ENCODE measurements at regions not wholly inside any gene's neighbourhood (a gene's known extent, or its start where the extent isn't known, plus 50 kb on each side); places are given as distances from the start of the nearest gene placed in this dataset.

DNA sequence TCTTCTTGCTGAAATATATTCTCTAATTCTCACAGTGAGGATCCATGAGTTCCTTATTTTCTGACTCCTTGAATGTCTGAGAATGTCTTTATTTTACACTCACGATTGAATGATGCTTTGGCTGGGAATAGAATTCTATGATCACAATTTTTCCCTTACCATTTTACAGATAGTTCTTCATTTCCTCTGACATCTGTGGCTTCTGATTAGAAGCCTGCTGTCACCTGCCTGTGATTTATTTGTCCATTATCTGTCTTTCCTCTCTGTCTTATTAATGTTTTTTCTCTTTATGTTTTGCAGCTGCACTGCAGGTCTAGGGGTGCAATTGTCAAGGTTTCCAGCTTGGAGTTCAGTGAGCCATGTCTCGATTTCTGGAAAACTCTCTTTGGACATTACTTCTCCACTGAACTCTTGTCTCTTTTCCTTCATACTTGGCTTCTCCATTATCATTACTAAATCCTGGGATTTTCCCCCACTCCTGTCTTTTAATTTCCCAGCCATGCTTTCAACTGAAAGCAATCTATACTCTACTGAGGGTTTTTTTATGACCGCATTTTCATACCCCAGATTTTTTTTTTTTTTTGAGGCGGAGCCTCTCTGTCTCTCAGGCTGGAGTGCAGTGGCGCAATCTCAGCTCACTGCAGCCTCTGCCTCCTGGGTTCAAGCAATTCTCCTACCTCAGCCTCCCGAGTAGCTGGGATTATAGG lies 85.8 kb upstream of the PRNP start:
- no peak for DNase-seq (ENCODE audit: low read depth)

DNA sequence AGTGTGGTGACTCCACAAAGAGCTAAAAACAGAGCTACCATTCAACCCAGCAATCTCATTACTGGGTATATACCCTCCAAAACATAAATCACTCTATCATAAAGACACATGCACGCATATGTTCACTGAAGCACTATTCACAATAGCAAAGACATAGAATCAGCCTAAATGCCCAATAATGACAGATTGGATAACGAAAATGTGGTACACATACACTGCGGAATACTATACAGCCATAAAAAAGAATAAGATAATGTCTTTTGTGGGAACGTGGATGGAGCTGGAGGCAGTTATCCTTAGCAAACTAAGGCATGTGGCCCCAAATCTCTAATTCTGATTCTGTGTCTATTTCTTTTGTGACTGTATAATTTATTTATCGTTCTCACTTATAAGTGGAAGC lies 89.0 kb upstream of the PRNP start:
- DNase-seq (ENCODE audit: low read depth): no peak

DNA sequence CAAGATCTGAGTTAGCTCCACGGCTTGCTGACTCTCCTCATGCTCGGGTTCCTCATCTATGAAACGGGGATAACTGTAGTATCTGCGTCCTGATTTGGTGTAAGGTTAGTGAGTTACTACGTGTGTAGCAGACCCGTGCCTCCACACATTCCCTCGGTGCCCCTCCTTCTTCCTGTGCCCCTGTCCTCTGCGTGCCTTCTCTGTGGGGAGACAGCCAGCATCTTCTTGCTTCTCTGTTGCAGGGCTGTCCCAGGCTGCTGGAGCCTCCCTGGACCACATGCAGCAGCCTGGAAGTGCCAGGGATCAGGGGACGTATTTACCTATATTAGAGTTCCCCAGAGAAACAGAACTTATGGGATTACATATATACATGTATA lies 93.1 kb upstream of the PRNP start:
- DNase-seq (ENCODE audit: low read depth): no peak

DNA sequence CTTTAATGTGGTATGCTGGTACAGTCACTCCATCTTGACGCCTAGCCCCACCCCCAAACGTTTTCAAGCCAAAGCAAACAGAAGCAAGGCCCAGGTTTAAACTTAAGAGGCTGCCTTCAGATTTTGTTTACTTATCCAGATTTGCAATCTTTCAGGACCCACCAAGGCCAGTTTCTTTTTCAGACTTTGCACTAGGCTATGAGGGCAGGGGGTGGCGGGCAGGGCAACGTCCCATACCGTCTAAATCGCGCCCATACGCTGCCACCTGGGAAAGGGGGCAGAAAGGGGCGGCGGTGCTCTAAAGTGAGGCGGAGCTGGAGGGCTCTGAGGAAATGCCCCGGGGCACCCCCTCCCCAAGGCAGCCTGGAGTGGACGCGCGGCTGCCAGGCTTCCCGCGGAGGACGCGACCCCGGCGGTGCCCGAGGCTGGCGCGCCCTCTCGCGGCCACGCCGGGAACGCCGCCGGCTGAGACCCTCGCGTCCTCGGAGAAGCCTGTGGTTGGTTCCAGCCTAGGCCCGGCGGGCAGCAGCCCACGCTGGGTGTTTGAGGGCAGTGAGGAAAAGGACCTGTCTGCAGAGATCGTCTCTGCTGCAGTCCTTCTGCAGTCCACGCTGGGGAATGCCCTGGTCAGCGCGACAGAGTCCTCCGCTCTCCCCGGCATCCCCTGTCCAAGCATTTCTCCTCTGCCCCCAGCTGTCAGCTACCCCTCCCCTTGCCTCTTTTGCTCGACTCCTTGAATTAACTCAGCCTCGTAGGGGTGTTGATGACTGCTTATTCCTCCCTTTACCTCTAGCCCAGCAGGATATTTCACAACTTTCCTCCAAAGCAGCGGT lies 93.7 kb upstream of the PRNP start:
- DNase-seq (ENCODE audit: low read depth): no peak

DNA sequence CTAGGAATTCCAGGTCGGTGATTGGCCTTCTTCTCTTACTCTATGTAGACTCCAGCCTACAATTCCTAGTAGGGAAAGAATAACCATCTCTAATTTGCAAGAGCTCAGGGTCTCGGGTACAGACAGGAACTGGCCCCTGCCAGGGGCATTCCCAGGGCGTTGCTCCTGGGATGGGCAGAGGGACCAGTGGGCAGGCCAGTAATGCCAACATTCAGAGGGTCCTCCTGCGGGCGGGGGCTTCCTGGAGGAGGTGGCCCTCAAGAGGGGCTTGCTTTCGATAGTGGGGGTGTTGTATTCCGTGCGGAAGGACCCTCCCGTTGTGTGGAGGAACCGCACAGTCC lies 94.3 kb upstream of the PRNP start:
- no peak for DNase-seq (ENCODE audit: low read depth)

DNA sequence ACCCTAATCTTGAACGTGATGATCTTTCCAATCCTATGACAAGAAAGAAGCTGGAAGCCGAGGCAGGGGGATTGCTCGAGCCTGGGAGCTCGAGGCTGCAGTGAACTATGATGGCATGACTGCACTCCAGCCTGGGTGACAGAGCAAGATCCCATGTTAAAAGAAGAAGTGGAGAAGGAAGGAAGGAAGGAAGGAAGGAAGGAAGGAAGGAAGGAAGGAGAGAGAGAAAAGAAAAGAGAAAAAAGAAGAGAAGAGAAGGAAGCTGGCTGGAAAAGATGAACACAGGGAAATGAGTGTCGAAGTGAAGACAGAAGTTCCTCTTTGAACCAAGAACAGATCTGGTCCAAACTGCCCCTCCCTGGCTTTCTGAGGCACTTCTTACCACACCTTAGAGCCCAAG lies 100.5 kb upstream of the PRNP start:
- no peak for DNase-seq (ENCODE audit: low read depth)

DNA sequence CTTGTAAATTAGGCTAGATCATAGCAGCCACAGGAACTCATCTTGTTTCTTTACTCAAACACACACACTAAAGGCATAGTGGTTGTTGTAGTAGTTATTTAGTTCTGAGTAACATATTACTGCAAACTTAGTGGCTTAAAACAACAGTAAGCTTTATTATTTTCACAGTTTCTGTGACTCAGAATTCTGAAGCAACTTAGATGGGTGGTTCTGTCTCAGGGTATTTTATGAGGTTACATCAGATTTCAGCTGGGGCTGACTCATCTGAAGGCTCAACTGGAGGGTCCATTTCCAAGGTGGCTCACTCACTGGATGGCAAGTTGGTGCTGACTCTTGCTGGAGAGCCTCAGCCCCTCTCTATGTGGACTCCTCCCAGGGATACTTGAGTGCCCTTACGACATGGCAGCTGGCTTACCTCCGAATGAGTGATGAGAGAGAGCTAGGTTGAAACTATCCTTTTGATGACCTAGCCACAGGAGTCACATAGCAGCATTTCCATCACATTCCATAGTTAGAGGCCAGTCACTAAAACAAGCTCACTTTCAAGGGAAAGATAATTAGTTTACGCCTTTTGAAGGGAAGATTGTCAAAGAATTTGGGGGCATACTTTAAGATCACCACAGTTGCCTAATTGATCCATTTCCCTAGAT lies 101.0 kb upstream of the PRNP start:
- peak; percentile 19 for DNase-seq (ENCODE audit: low read depth)

DNA sequence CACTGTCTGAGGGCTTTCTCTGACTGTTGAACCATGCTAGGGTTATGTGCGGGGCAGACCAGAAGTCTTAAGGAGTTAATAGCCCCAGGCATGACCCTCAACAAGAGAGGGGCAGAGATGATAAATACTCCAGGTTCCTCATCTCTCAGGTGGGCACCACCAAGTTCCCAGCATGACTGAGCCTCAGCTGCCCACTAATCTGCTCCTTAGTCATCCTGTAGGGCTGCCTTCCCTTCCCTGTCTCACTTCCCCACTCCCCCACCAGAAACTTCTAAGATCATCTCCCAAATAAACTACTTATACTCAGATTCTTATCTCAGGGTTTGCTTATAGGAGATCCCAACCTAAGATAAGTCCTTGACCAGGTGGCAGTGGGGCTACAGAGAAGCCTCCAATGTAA lies 101.7 kb upstream of the PRNP start:
- no peak for DNase-seq (ENCODE audit: low read depth)

DNA sequence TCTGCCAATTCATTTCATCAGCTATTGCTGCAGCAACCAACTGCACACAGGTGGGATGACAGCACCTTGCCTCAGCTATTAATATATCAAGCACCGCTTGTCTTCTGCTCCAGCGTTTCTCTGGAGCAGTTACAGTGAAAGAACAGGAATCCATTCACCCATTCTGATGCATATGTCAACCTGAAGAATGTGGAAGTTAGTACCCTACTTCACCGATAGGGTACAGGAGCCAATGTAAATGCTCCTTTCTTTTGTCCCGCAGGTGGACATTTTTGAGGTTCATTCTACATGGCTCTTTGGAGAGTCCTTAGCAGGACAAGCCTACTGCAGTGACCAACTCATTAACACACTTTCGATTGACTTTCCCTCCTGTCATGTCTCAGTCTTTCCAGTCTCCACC lies 104.4 kb upstream of the PRNP start:
- no peak for DNase-seq (ENCODE audit: low read depth)

DNA sequence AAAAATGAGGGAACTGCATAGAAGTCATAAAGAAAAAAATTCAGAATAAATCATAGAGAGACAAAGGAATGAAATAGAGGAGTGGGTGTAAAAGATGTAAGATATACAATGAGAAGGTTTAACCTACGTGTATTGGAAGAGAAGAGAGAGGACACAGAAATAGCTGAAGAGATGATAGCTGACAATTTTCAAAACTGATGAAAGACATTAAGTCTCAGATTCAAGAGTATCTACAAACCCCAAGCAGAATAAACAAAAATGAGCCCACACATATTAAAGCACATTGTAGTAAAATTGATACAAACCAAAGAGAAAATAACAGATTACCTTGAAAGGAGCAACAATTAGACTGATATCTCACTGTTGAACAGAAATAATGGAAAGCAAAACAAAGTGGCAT lies 107.9 kb upstream of the PRNP start:
- no peak for DNase-seq (ENCODE audit: low read depth)

DNA sequence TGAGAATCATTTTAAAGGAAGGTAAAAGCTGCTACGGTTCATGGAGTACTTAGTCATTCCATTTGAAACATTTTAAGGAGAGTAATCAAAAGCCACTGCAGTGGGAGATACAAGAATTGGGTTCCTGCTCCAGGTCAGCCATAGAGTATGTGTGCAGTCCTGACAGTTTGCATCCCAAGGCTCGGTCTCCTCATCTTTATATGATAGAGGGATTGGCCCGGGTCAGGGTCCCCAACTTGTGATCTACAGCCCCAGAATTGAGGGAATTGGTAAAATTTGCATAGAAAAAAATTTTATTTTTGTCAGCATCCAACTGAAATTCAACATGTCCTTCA lies 111.9 kb upstream of the PRNP start:
- no peak for DNase-seq (ENCODE audit: low read depth)

DNA sequence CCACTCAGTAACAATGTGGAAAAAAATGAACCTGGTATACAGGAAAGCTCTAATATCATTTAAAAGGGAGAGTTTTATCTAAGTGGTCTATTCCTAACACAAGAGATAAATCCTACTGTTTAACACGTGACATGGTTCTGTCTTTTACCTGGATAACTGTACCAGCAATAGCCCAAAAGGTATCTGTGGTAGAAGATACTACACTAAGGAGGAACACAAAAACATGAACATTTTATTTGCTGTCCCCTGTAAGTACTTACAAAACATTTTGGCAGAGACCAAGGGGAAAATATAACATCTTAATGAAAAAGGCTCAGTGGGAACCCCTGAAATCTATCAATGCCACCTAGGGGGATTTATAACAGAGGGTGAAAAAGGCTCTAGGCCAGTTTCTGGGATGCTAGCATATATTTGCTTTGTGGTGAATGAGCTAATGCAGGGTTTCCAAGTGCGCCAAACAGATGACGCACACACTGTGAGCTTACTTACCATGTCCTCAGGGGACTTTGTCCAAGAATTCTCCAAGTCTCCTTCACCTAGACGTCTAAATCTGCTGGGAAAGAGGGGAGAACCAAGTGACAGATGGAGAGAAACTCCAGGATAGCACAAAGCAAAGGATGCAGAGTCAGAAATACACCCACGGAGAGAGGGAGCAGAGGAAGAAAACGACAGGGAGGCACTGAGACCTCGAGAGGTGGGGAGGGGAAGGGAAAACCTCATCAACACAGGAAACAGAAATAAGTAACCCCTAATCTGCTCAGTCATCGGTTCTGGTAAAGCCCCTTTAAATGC lies 112.5 kb upstream of the PRNP start:
- DNase-seq (ENCODE audit: low read depth): peak; percentile 75

DNA sequence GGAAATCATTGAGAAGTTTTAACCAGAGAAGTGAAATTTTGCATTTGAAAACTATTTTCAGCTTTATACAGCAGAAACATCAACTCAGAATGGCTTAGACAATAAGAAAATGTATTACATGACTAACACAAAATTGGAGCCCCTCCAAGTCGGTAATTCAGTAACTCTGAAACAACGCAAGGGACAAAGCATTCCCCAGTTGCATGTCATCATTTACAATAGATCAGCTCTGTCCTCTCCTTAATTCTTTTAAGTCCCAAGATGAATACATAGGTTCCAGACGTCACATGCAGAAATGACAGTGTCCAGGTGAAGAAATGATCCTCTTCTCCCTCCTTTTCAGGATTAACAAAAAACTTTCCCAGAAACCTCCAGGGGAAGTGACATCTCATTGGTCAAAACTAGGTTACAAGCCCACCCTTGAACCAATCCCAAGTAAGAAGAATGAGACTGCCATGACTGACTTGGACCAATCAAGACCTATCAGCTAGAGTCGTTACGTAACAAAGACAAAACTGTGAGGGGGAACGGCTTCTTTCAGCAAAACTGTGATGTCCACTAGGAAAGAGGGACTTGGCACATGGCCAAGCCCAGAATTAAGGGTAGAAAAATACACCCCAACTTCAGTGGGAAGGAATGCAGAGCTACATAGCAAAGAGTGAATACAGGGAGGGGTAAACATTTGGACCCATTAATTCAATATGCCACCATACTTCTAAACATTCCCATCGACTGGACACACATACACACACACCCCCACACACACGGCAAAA lies 114.3 kb upstream of the PRNP start:
- no peak for DNase-seq (ENCODE audit: low read depth)

DNA sequence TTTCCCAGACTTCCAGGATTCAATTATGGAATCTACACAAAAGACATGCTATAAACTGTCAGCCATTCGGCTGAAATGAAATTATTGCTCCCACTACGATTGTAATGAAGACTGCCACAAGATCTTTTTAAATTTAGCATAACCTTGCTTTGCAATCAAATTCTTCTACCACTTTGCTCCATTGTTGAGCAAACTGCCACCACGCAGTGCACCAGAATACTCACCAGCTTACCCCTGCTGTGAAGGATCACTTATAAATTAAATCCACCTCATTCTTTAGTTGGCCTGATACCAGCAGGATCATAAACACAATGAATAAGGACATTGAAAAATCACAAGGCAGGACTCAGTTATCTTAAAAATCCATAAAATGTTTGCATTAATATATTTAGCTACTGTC lies 116.4 kb upstream of the PRNP start:
- no peak for DNase-seq (ENCODE audit: low read depth)

DNA sequence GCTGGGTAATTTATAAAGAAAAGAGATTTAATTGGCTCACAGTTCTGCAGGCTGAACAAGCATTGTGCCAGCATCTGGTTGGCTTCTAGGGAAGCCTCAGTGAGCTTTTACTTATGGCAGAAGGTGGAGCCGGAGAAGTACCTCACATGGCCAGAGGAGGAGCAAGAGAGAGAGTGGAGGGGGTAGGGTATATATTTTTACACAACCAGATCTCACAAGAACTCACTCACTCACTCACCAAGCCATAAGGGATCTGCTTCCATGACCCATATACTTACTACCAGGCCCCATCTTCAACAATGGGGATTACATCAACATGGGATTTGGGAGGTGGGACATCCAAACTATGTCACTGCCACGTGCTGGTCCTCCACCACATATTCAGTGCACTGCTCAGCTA lies 117.2 kb upstream of the PRNP start:
- no peak for DNase-seq (ENCODE audit: low read depth)

DNA sequence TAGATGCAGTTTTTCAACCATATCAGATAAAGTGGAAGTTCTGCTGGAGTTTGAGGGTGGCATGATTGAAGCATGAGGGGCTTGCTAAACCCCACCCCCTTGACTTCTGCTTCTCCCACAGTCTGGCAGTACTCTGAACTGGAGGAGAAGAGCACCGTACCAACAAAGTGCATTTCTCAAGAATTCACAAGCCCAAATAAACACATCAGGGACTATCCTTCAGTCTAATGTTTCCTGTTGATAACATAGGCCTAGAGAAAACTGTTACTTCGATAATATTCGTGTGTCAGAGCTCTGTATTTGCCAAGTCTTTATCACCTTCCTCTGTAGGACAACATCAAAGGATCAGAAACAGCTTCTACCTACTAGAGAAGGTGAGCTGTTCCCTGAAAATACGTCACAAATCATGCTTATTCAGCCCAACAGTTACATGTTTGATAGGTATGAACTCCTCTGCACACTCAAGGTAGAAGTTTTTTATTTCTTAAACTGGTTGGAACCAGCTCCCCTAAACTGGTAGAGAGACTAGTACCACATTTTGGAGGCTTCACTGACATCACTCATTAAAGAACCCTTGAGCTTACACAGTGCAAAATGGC lies 117.8 kb upstream of the PRNP start:
- no peak for DNase-seq (ENCODE audit: low read depth)

DNA sequence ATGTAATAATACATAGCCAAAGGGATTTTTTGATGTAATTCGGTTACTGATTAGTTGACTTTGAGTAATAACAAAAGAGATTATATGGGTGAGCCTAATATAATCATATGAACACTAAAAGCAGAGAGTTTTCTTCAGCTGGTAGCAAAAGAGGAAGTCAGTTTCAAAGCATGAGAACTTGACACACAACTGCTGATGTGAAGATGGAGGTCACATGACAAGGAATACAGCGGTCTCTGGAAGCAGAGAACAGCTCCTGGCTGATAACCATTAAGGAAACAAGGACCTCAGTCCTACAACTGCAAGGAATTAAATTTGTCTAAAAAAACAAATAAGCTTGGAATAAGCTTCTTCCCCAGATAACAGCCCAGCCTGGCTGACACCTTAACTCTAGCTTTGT lies 119.1 kb upstream of the PRNP start:
- no peak for DNase-seq (ENCODE audit: low read depth)

DNA sequence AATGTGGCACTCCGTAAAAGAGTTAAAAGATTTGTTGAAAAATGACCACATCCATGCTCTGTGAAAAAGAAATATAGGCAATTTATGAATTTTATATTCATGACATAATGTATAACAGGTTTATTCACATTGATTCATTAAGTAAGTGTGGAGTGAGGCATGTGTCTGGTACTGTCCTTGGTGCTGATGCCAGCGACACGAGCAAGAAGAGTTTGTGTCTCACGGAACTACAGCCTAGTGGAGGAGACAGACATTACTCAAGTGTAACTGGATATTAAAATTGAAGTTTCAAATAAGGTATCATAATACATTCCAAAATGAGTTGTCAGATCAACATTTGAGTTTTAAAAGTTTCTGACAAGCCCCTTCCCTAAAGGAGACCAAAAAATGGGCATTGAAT lies 122.7 kb upstream of the PRNP start:
- DNase-seq (ENCODE audit: low read depth): peak; percentile 79

DNA sequence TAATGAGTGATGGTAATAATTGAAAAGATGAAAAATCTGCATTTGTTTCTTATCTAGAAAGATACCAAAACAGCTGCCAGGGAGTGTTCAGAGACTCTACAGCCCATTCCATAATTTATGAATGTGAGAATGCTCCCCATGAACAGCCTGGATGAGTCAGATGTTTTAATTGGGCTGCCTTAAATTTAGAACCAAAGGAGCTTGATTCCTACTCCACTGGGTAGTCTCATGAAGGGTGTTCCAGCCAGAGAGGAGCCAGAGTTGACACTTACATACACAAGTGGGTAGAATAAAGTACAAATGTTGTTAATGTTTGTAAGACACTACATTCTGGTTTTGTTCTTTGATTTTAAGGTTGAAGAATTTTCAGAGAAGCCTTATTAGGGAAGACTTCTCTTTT lies 123.2 kb upstream of the PRNP start:
- no peak for DNase-seq (ENCODE audit: low read depth)

DNA sequence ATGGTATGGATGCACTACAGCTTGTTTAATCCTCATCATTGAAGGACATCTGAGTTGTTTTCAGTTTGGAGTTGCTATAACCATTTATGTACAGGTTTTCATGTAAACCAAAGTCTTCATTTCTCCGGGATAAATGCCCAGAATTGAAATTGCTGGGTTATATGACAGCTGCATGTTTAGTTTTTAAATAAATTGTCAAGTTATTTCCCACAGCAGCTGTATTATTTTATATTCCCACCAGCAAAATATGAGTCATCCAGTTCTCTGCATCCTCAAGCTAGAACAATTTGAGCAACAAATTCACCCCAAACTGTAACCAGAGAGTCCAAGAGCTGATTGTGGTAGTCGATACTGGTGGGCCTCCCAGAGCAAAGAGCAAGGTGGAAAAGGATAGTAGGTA lies 125.6 kb upstream of the PRNP start:
- DNase-seq (ENCODE audit: low read depth): peak; percentile 94

DNA sequence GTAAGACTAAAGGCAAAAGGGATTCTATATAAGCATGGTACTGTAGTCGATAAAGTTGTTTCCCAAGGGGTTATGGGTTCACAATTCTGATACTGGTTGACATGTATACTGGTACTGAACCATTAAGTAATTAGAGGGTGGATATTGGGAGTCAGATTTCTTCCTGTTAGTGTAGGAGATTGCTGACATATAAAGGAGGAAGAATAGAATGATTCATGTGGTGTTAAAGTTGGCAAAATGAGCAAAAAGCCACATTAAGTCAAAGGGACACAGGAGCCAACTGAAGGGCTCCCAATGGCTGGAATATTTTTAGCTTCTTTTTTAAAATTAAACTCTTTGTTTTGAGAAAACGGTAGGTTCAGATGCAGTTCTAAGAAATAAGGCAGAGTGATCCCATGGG lies 126.3 kb upstream of the PRNP start:
- DNase-seq (ENCODE audit: low read depth): peak; percentile 43

Measured in LHCN-M2 (cell line).